ENCODE measurements at regions not wholly inside any gene's neighbourhood (a gene's known extent, or its start where the extent isn't known, plus 50 kb on each side); places are given as distances from the start of the nearest gene placed in this dataset.

- H3K23ac ChIP-seq (ENCODE audit: low read depth, low read length, poor library complexity): no peak overlapping the region
- no peaks in the 10 kb centered on the region for H3K79me1 ChIP-seq (ENCODE audit: low read depth, low read length)
- no peak overlapping the region for H2AK5ac ChIP-seq (ENCODE audit: low read depth, low read length)
- no peaks in the 10 kb centered on the region for H3K4me1 ChIP-seq (ENCODE audit: control insufficient read depth in 2 of 2, insufficient read depth in 1 of 2, low read depth in 1 of 2, low read length in 2 of 2)
- H4K91ac ChIP-seq (ENCODE audit: low read depth, low read length, poor library complexity): no peak overlapping the region
- no peak overlapping the region for H3K14ac ChIP-seq (ENCODE audit: low read length)
- no peak overlapping the region for H2BK120ac ChIP-seq (ENCODE audit: low read depth, low read length)
- H3K18ac ChIP-seq (ENCODE audit: low read length): no peak overlapping the region
- no peak overlapping the region for H2BK12ac ChIP-seq (ENCODE audit: low read length)
- H3K27ac ChIP-seq (replicated peaks; ENCODE audit: low read length): no peak overlapping the region
- no peak overlapping the region for H2BK5ac ChIP-seq (ENCODE audit: low read length)
- no peak overlapping the region for H4K8ac ChIP-seq (ENCODE audit: low read depth, low read length)
- no peak overlapping the region for H3K9ac ChIP-seq (ENCODE audit: low read depth, low read length, poor library complexity)
- no CpG with 5 or more reads among the region's 9 CpGs for WGBS, 2 donors (ENCODE audit: extremely low coverage in 2 of 2, insufficient read length in 2 of 2, insufficient replicate concordance in 1 of 2)
- H3K36me3 ChIP-seq (replicated peaks in 1 of 2; ENCODE audit: control insufficient read depth in 2 of 2, insufficient read depth in 2 of 2, low read length in 2 of 2): no peaks in the 10 kb centered on the region
- no peaks in the 10 kb centered on the region for H3K27me3 ChIP-seq (ENCODE audit: control insufficient read depth in 3 of 3, insufficient read depth in 3 of 3, low read depth in 1 of 3, low read length in 3 of 3)
- H3K4ac ChIP-seq (ENCODE audit: low read length): no peak overlapping the region
- no peak for DNase-seq (ENCODE audit: low spot score)
- H3K9me3 ChIP-seq (replicated peaks in 1 of 2; ENCODE audit: control insufficient read depth in 2 of 2, insufficient read depth in 1 of 2, low read depth in 1 of 2, low read length in 2 of 2): no peaks in the 10 kb centered on the region
- H2AFZ ChIP-seq (ENCODE audit: low read length): no peak overlapping the region
- no peak overlapping the region for H2BK15ac ChIP-seq (ENCODE audit: low read length)
- no peak overlapping the region for H3K4me3 ChIP-seq (ENCODE audit: low read length in 2 of 2)
- no peak overlapping the region for H3K4me2 ChIP-seq (ENCODE audit: insufficient read depth, low read length, poor library complexity, severe bottlenecking)
Observed at GRCh38 chr5:61245936-61246335, 83.7 kb upstream of the SMIM15 start.

DNA sequence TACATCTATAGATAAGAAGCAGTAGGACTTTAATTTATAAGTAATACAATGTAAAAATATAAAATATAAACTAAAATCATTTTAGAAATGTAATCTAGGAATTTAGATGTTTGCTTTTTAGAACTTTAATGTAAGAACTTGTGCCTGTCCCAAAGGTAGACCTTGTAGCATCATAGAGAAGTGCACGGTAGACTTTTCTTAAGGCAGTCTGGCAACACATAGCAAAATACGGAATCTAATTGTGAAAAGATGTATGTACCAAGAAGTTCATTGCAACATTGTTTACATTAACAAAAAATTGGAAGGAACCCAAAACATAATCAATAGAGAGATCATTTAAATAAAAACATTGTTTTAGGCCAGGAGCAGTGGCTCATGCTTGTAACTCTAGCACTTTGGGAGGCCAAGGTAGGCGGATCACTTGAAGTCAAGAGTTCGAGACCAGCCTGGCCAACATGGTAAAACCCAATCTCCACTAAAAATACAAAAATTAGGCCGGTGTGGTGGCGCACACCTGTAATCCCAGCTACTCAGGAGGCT, 84.6 kb upstream of the SMIM15 start:
- Histone ChIP-seq H3K14ac (ENCODE audit: low read length) (no peak overlapping the region), H3K27me3 (ENCODE audit: control insufficient read depth in 3 of 3, insufficient read depth in 3 of 3, low read depth in 1 of 3, low read length in 3 of 3) (no peaks in the 10 kb centered on the region), H3K79me1 (ENCODE audit: low read depth, low read length) (no peaks in the 10 kb centered on the region), H2BK12ac (ENCODE audit: low read length) (no peak overlapping the region), H3K9me3 (replicated peaks in 1 of 2; ENCODE audit: control insufficient read depth in 2 of 2, insufficient read depth in 1 of 2, low read depth in 1 of 2, low read length in 2 of 2) (no peaks in the 10 kb centered on the region), H3K4me2 (ENCODE audit: insufficient read depth, low read length, poor library complexity, severe bottlenecking) (no peak overlapping the region), H3K4ac (ENCODE audit: low read length) (no peak overlapping the region), H3K18ac (ENCODE audit: low read length) (no peak overlapping the region), H2BK120ac (ENCODE audit: low read depth, low read length) (no peak overlapping the region), H2AK5ac (ENCODE audit: low read depth, low read length) (no peak overlapping the region), H3K23ac (ENCODE audit: low read depth, low read length, poor library complexity) (no peak overlapping the region), H2BK5ac (ENCODE audit: low read length) (no peak overlapping the region), H3K9ac (ENCODE audit: low read depth, low read length, poor library complexity) (no peak overlapping the region), H3K36me3 (replicated peaks in 1 of 2; ENCODE audit: control insufficient read depth in 2 of 2, insufficient read depth in 2 of 2, low read length in 2 of 2) (no peaks in the 10 kb centered on the region), H4K8ac (ENCODE audit: low read depth, low read length) (no peak overlapping the region), H2BK15ac (ENCODE audit: low read length) (no peak overlapping the region), H4K91ac (ENCODE audit: low read depth, low read length, poor library complexity) (no peak overlapping the region), H3K27ac (replicated peaks; ENCODE audit: low read length) (no peak overlapping the region), H3K4me3 (ENCODE audit: low read length in 2 of 2) (no peak overlapping the region), H3K4me1 (ENCODE audit: control insufficient read depth in 2 of 2, insufficient read depth in 1 of 2, low read depth in 1 of 2, low read length in 2 of 2) (no peaks in the 10 kb centered on the region), H2AFZ (ENCODE audit: low read length) (no peak overlapping the region)
- WGBS, 2 donors (ENCODE audit: extremely low coverage in 2 of 2, insufficient read length in 2 of 2, insufficient replicate concordance in 1 of 2): no CpG with 5 or more reads among the region's 6 CpGs
- DNase-seq (ENCODE audit: low spot score): no peak

DNA sequence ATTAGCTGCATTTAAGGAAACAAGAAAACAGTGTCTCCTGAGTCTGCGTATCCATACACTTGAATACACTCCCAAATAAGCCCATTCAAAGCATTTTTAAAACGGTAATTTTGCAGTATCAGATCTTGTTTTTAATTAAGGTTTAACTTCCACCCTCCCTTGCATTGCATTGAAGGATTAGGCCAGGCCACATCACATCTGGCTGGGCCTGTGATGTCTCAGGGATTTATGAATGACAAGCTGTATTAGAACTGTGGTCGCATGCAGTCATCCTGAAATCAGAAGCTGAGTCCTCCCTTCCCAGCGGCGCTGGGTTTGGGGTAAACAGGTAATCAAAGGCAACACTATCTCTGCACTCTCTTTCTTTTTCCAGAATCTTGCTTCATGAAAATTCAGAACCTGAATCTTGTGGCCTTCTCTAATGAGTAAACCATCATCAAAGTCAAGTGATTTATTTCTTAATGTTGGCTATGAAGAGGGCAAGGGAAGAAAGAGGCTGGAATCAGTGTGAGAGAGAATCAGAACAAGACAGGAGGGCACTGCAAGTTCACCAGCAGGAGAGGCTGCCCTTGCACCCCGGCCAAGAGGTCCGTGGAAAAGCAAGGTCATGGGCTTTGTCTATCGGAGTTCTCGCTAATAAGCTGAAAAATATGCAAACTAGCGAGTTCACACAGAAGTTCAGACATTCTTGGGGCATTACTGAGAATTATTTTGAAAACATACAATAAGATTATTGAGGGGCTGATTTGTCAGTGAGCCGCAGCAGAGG, 80.0 kb upstream of the ZSWIM6 start:
- no peaks in the 10 kb centered on the region for H3K9me3 ChIP-seq (replicated peaks in 1 of 2; ENCODE audit: control insufficient read depth in 2 of 2, insufficient read depth in 1 of 2, low read depth in 1 of 2, low read length in 2 of 2)
- DNase-seq (ENCODE audit: low spot score): no peak
- no peak overlapping the region for H3K4ac ChIP-seq (ENCODE audit: low read length)

DNA sequence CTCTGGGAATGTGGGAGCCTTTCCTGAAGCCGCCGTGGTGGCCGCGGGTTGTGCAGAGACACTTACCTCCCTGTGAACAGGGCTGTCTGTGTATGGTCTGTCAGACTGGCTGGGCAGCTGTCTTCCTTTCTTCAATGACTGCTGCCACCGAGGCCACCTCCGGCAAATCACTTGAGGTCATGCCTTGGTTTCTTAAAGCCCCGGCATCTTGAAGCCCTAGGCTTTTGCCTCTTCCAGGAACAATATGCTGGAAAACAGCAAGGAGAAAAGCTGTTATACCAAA, 79.5 kb upstream of the ZSWIM6 start:
- Histone ChIP-seq H3K36me3 (replicated peaks in 1 of 2; ENCODE audit: control insufficient read depth in 2 of 2, insufficient read depth in 2 of 2, low read length in 2 of 2) (no peaks in the 10 kb centered on the region), H3K4ac (ENCODE audit: low read length) (no peak overlapping the region), H3K27ac (replicated peaks; ENCODE audit: low read length) (no peak overlapping the region), H3K14ac (ENCODE audit: low read length) (no peak overlapping the region), H3K23ac (ENCODE audit: low read depth, low read length, poor library complexity) (no peak overlapping the region), H3K18ac (ENCODE audit: low read length) (no peak overlapping the region), H3K9me3 (replicated peaks in 1 of 2; ENCODE audit: control insufficient read depth in 2 of 2, insufficient read depth in 1 of 2, low read depth in 1 of 2, low read length in 2 of 2) (no peaks in the 10 kb centered on the region), H2AFZ (ENCODE audit: low read length) (no peak overlapping the region), H2BK12ac (ENCODE audit: low read length) (no peak overlapping the region), H4K8ac (ENCODE audit: low read depth, low read length) (no peak overlapping the region), H3K27me3 (ENCODE audit: control insufficient read depth in 3 of 3, insufficient read depth in 3 of 3, low read depth in 1 of 3, low read length in 3 of 3) (peaks cover 0 to 17% (median 0%) of the 10 kb centered on the region in 3 experiments), H3K9ac (ENCODE audit: low read depth, low read length, poor library complexity) (no peak overlapping the region), H4K91ac (ENCODE audit: low read depth, low read length, poor library complexity) (no peak overlapping the region), H3K79me1 (ENCODE audit: low read depth, low read length) (no peaks in the 10 kb centered on the region), H2BK15ac (ENCODE audit: low read length) (no peak overlapping the region), H2BK5ac (ENCODE audit: low read length) (no peak overlapping the region), H3K4me3 (ENCODE audit: low read length in 2 of 2) (no peak overlapping the region), H2AK5ac (ENCODE audit: low read depth, low read length) (no peak overlapping the region), H2BK120ac (ENCODE audit: low read depth, low read length) (no peak overlapping the region), H3K4me1 (ENCODE audit: control insufficient read depth in 2 of 2, insufficient read depth in 1 of 2, low read depth in 1 of 2, low read length in 2 of 2) (no peaks in the 10 kb centered on the region), H3K4me2 (ENCODE audit: insufficient read depth, low read length, poor library complexity, severe bottlenecking) (no peak overlapping the region)
- no CpG with 5 or more reads among the region's 7 CpGs for WGBS, 2 donors (ENCODE audit: extremely low coverage in 2 of 2, insufficient read length in 2 of 2, insufficient replicate concordance in 1 of 2)
- no peak for DNase-seq (ENCODE audit: low spot score)

More for the DNA sequence above, 80.0 kb upstream of the ZSWIM6 start:
- Histone ChIP-seq H3K23ac (ENCODE audit: low read depth, low read length, poor library complexity) (no peak overlapping the region), H2AFZ (ENCODE audit: low read length) (no peak overlapping the region), H3K18ac (ENCODE audit: low read length) (no peak overlapping the region), H2BK120ac (ENCODE audit: low read depth, low read length) (no peak overlapping the region), H3K9ac (ENCODE audit: low read depth, low read length, poor library complexity) (no peak overlapping the region), H2AK5ac (ENCODE audit: low read depth, low read length) (no peak overlapping the region), H3K4me3 (ENCODE audit: low read length in 2 of 2) (no peak overlapping the region), H2BK12ac (ENCODE audit: low read length) (no peak overlapping the region), H3K14ac (ENCODE audit: low read length) (no peak overlapping the region), H4K91ac (ENCODE audit: low read depth, low read length, poor library complexity) (no peak overlapping the region), H3K79me1 (ENCODE audit: low read depth, low read length) (no peaks in the 10 kb centered on the region), H3K36me3 (replicated peaks in 1 of 2; ENCODE audit: control insufficient read depth in 2 of 2, insufficient read depth in 2 of 2, low read length in 2 of 2) (no peaks in the 10 kb centered on the region), H3K4me2 (ENCODE audit: insufficient read depth, low read length, poor library complexity, severe bottlenecking) (no peak overlapping the region), H3K27ac (replicated peaks; ENCODE audit: low read length) (no peak overlapping the region), H4K8ac (ENCODE audit: low read depth, low read length) (no peak overlapping the region), H3K27me3 (ENCODE audit: control insufficient read depth in 3 of 3, insufficient read depth in 3 of 3, low read depth in 1 of 3, low read length in 3 of 3) (peaks cover 0 to 17% (median 0%) of the 10 kb centered on the region in 3 experiments), H3K4me1 (ENCODE audit: control insufficient read depth in 2 of 2, insufficient read depth in 1 of 2, low read depth in 1 of 2, low read length in 2 of 2) (no peaks in the 10 kb centered on the region), H2BK5ac (ENCODE audit: low read length) (no peak overlapping the region), H2BK15ac (ENCODE audit: low read length) (no peak overlapping the region)
- WGBS, 2 donors (ENCODE audit: extremely low coverage in 2 of 2, insufficient read length in 2 of 2, insufficient replicate concordance in 1 of 2): no CpG with 5 or more reads among the region's 11 CpGs

All from neuronal stem cell (in vitro differentiated cells).